GM12875 (cell line): ENCODE measurements at regions not wholly inside any gene's neighbourhood (a gene's known extent, or its start where the extent isn't known, plus 50 kb on each side); places are given as distances from the start of the nearest gene placed in this dataset.

Experiments
- H3K4me3 ChIP-seq: one replicate; pipeline ENCODE4 v1.5.1; 2011; ENCODE audit warnings: low read depth, low read length, control low read depth
- CTCF ChIP-seq: IDR thresholded peaks from 2 replicates; pipeline ENCODE4 v1.5.1; 2011; ENCODE audit warnings: low read depth, mild to moderate bottlenecking, control low read depth, inconsistent platforms, low read length, moderate library complexity, borderline replicate concordance; ENCODE audit not compliant: insufficient read depth

- TF ChIP-seq CTCF: no peak
- H3K4me3 ChIP-seq: no peak overlapping the region
Observed at GRCh38 chr20:60872224-60872623, 379.8 kb upstream of the CDH4 start.

GRCh38 chr20:60877071-60877857 lies 374.8 kb upstream of the CDH4 start:
- H3K4me3 ChIP-seq: no peak overlapping the region
- no peak for TF ChIP-seq CTCF

- TF ChIP-seq CTCF: no peak
- no peak overlapping the region for H3K4me3 ChIP-seq
Observed at GRCh38 chr20:60882836-60883235, 369.2 kb upstream of the CDH4 start.

- no peak overlapping the region for H3K4me3 ChIP-seq
- TF ChIP-seq CTCF: no peak
Observed at GRCh38 chr20:60883496-60883895, 368.6 kb upstream of the CDH4 start.

- H3K4me3 ChIP-seq: no peak overlapping the region
- TF ChIP-seq CTCF: no peak
Observed at GRCh38 chr20:60884277-60884676, 367.8 kb upstream of the CDH4 start.

- no peak for TF ChIP-seq CTCF
- no peak overlapping the region for H3K4me3 ChIP-seq
Observed at GRCh38 chr20:60888771-60889170, 363.3 kb upstream of the CDH4 start.

GRCh38 chr20:60892095-60892813 lies 359.8 kb upstream of the CDH4 start:
- TF ChIP-seq CTCF: no peak
- H3K4me3 ChIP-seq: no peak overlapping the region
